Testis (tissue), 2 donors: ENCODE measurements at regions not wholly inside any gene's neighbourhood (a gene's known extent, or its start where the extent isn't known, plus 50 kb on each side); places are given as distances from the start of the nearest gene placed in this dataset.

Experiments used
- DNase-seq: peaks from one replicate; pipeline ENCODE4 v3.0.0-alpha.2; 2019
- H3K27ac ChIP-seq, 2 donors: fragments of 200-600 bp; sonication (generic); one replicate each; pipeline ENCODE4 v1.5.1; 2019
- H3K27me3 ChIP-seq: fragments of 200-600 bp; sonication (generic); one replicate; pipeline ENCODE4 v1.5.1; 2019
- H3K36me3 ChIP-seq: fragments of 200-600 bp; sonication (generic); one replicate; pipeline ENCODE4 v1.5.1; 2017; ENCODE audit warnings: low read depth; ENCODE audit errors: missing control alignments
- H3K4me1 ChIP-seq: fragments of 200-600 bp; sonication (generic); one replicate; pipeline ENCODE4 v1.5.1; 2019
- H3K4me3 ChIP-seq, 2 donors: fragments of 200-600 bp; sonication (generic); one replicate each; pipeline ENCODE4 v1.5.1; 2017 to 2019
- H3K9me3 ChIP-seq: fragments of 200-600 bp; sonication (generic); one replicate; pipeline ENCODE4 v1.5.1; 2017
- POLR2A ChIP-seq: fragments of 450-650 bp; IDR thresholded peaks from one replicate; pipeline ENCODE4 v1.6.1; 2017; ENCODE audit warnings: antibody characterized with exemption, mild to moderate bottlenecking, moderate library complexity
- WGBS, 2 donors: methylation state at CpG; one replicate each; pipeline ENCODE4 v1.1.5; 2018; 5-methylcytosine and 5-hydroxymethylcytosine counted together
- intact Hi-C: fragments of 100-400 bp; cut with DNase I; formaldehyde crosslinking; loops from one replicate; pipeline ENCODE4 v1.15.1; 2023; ENCODE audit warnings: low total_unique reads
- TF ChIP-seq, protein P1 (sequence below), 3 experiments: fragments of 450-650 bp in 2 of 3; fragments of 200-600 bp in 1 of 3; sonication (generic) in 1 of 3; IDR thresholded peaks; one replicate each; pipeline ENCODE4 v1.5.1; 2016 to 2019; ENCODE audit warnings: antibody characterized with exemption in 3 of 3, mild to moderate bottlenecking in 2 of 3, moderate library complexity in 1 of 3

DNA sequence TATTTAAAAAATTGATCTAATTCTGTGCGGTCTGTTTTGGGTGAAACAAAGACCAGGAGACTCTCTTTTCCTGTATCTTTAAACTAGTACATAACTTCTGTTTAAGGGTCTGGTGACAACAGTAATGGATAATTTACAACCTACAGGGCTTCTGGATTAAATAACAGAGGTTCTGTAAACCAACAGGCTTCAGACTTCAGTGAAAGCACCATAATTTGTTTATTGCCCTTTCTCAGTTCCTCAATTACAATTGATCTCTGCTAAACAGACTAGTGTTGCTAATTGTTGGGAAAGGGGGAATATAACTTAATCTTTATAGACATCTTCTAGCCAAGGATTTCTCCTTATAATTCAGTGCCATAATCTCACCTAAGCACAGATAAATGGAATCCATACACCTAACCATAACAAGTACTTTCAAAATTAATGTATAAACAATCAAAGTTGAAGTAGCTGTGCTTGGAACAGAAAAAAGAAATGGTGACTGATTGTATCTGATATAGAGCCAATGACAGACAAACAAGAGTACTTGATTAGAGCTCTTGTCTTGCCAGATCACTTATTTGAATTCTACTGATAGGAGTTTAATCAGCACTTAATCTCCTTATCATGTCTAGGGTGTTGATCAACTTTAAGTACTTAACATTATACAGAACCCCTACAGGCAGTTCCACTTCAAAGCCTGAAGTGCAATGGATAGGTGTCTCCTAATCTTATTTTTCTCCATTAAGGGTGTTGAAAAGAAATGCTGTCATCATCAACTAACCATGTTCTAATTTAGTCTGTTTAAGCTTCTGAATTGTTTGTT is 536.0 kb downstream of the NR2F1-AS1 start:
- TF ChIP-seq POLR2A, result no peak
- TF ChIP-seq, protein P1, sequence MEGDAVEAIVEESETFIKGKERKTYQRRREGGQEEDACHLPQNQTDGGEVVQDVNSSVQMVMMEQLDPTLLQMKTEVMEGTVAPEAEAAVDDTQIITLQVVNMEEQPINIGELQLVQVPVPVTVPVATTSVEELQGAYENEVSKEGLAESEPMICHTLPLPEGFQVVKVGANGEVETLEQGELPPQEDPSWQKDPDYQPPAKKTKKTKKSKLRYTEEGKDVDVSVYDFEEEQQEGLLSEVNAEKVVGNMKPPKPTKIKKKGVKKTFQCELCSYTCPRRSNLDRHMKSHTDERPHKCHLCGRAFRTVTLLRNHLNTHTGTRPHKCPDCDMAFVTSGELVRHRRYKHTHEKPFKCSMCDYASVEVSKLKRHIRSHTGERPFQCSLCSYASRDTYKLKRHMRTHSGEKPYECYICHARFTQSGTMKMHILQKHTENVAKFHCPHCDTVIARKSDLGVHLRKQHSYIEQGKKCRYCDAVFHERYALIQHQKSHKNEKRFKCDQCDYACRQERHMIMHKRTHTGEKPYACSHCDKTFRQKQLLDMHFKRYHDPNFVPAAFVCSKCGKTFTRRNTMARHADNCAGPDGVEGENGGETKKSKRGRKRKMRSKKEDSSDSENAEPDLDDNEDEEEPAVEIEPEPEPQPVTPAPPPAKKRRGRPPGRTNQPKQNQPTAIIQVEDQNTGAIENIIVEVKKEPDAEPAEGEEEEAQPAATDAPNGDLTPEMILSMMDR (IDR thresholded peaks at IDR 0.05), result no peak
- DNase-seq, result no peak
- WGBS, 2 donors, result 74 to 77% methylated on average over 1 of the region's 1 CpG

DNA sequence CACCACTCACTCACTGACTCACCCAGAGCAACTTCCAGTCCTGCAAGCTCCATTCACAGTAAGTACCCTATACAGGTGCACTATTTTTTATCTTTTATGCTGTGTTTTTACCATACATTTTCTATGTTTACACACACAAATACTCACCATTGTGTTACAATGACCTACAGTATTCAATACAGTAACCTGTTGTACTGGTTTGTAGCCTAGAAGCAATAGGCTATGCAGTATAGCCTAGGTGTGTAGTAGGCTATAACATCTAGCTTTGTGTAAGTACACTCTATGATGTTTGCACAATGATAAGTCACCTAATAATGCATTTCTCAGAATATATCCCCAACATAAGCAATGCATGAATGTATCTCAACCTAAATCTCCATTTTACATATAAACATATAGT is 541.1 kb downstream of the NR2F1-AS1 start:
- no peaks in the 10 kb centered on the region for H3K9me3 ChIP-seq
- no peak overlapping the region for H3K27ac ChIP-seq
- no peaks in the 10 kb centered on the region for H3K36me3 ChIP-seq
- H3K4me3 ChIP-seq, result no peak overlapping the region
- H3K27me3 ChIP-seq, result no peaks in the 10 kb centered on the region
- intact Hi-C loops, result no loop called here
- DNase-seq, result no peak
- TF ChIP-seq, protein P1 (IDR thresholded peaks at IDR 0.05), result no peak
- TF ChIP-seq POLR2A, result no peak
- H3K4me1 ChIP-seq, result no peaks in the 10 kb centered on the region

More for the DNA sequence above, 536.0 kb downstream of the NR2F1-AS1 start:
- Histone ChIP-seq H3K4me1 (no peaks in the 10 kb centered on the region), H3K27ac (no peak overlapping the region), H3K9me3 (no peaks in the 10 kb centered on the region), H3K36me3 (no peaks in the 10 kb centered on the region), H3K27me3 (no peaks in the 10 kb centered on the region), H3K4me3 (no peak overlapping the region)
- intact Hi-C loops, result no loop called here

DNA sequence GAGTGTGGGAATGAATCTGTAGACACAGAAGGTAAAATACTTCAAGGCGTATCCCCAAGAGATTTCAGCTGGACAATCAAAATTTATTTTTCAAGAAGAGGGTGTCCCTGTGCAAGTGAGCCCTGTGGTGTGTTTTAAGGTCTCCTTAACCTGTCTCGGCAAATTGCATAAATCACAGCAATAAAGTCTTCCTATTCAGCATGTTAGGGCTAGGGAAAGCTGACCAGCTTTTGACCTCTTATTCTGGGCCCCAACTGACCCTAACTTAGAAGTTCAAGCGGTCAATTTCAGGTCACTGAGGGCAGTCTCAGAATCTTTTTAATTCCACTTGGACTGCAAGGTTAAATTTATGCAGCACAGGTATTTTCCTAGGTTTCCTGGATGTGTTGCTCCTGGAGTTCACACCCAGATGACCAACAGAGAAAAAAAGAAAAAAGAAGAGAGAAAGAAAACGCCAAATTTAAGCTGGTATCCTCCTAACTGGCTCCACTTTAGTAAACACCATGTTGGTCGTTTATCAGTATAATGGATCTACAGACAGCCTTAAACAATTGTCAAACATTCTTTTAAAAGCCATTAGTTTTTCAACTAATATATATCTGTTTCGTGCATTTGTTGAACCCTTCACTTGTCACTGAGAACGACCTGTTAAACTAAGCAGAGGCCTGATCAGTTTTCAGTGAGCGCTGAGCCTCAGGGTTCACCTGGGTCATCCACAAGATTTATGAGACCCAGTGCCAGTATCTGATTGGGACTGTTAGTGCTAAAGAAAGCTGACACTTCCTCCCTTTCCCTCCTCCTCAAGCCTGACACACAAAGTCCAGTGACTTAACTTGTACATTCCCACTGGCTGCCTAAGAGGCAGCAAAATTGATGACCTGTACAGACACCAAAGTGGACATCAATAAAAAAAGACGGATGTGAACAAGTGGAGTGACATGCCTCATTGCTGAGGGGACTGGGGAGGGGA is 546.1 kb downstream of the NR2F1-AS1 start:
- H3K27me3 ChIP-seq, result no peaks in the 10 kb centered on the region
- no peaks in the 10 kb centered on the region for H3K4me1 ChIP-seq
- intact Hi-C loops, result no loop called here
- TF ChIP-seq, protein P1 (IDR thresholded peaks at IDR 0.05), result no peak
- TF ChIP-seq POLR2A, result no peak
- H3K27ac ChIP-seq, result no peak overlapping the region
- no peak for DNase-seq
- no peaks in the 10 kb centered on the region for H3K9me3 ChIP-seq
- H3K4me3 ChIP-seq, result no peak overlapping the region
- H3K36me3 ChIP-seq, result no peaks in the 10 kb centered on the region
- 67 to 73% methylated on average over 9 of the region's 9 CpGs for WGBS, 2 donors

DNA sequence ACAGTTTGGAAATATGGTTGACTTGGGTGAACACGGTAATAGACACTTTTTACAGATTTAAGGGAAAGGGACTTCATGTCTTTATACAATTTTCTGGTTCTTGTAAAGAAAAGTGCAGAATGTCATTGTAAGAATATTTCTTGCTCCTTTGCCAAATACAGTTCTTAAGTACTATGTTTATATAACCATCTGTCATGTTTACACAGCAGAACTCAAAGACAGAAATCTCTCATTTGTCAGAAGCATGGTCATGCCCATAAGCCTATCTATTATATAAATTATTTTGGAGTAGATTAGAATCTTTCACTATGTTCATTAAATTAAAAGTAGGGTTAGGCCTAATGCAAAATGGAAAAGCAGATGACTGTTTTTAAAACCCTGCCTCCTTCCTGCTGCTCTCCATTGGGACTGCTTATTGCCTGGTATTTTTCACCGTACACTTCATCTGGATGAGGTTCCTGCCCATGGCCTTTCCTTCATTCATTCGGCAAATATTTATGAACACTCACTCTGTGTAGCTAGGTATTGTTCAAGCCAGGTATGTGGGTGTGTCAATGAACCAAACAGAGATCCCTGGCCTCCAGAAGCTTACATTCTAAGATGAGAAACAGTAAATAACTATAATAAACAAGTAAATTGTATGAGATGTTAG is 558.1 kb downstream of the NR2F1-AS1 start:
- H3K9me3 ChIP-seq, result no peaks in the 10 kb centered on the region
- DNase-seq, result no peak
- intact Hi-C loops, result no loop called here
- no peaks in the 10 kb centered on the region for H3K27me3 ChIP-seq
- TF ChIP-seq, protein P1 (IDR thresholded peaks at IDR 0.05), result no peak
- TF ChIP-seq POLR2A, result no peak
- 77 to 79% methylated on average over 3 of the region's 3 CpGs for WGBS, 2 donors
- H3K27ac ChIP-seq, result no peak overlapping the region
- no peak overlapping the region for H3K4me3 ChIP-seq
- H3K36me3 ChIP-seq, result no peaks in the 10 kb centered on the region
- no peaks in the 10 kb centered on the region for H3K4me1 ChIP-seq
